HG02759 (cell line): ENCODE measurements at regions not wholly inside any gene's neighbourhood (a gene's known extent, or its start where the extent isn't known, plus 50 kb on each side); places are given as distances from the start of the nearest gene placed in this dataset.
"Not testable (repeated sequence)": the region's sequence is repeated elsewhere in the genome, so short reads cannot be mapped to it uniquely, and the experiment has no call there.

Experiments
- ATAC-seq: cut with Tn5 transposase; IDR thresholded peaks from one replicate; pipeline ENCODE4 v1.9.1; 2021; ENCODE audit warnings: mild to moderate bottlenecking, moderate library complexity; ENCODE audit not compliant: unreplicated experiment

GRCh38 chr2:223283771-223284170 lies 231.8 kb downstream of the KCNE4 start:
- ATAC-seq, result no peak

GRCh38 chr2:223285370-223286265 lies 233.6 kb downstream of the KCNE4 start:
- ATAC-seq, result no peak

GRCh38 chr2:223294756-223295155 lies 242.8 kb downstream of the KCNE4 start:
- ATAC-seq, result no peak

GRCh38 chr2:223297788-223298187 lies 245.8 kb downstream of the KCNE4 start:
- no peak for ATAC-seq

- not testable (repeated sequence) for ATAC-seq
These were observed 246.3 kb downstream of the KCNE4 start for GRCh38 chr2:223298329-223298728.

GRCh38 chr2:223300326-223300725 lies 248.3 kb downstream of the KCNE4 start:
- no peak for ATAC-seq

- peak; percentile 75 for ATAC-seq
These were observed 254.4 kb downstream of the KCNE4 start for GRCh38 chr2:223306371-223306770.

- ATAC-seq, result no peak
These were observed 260.1 kb downstream of the KCNE4 start for GRCh38 chr2:223311889-223312680.

GRCh38 chr2:223313101-223313500 lies 261.1 kb downstream of the KCNE4 start:
- no peak for ATAC-seq

- no peak for ATAC-seq
These were observed 262.8 kb downstream of the KCNE4 start for GRCh38 chr2:223314811-223315210.

GRCh38 chr2:223315813-223316212 lies 263.8 kb downstream of the KCNE4 start:
- ATAC-seq, result no peak

- ATAC-seq, result no peak
These were observed 264.4 kb downstream of the KCNE4 start for GRCh38 chr2:223316342-223316741.

GRCh38 chr2:223319601-223320000 lies 267.6 kb downstream of the KCNE4 start:
- no peak for ATAC-seq

GRCh38 chr2:223324402-223324801 lies 272.4 kb downstream of the KCNE4 start:
- no peak for ATAC-seq

- no peak for ATAC-seq
These were observed 273.6 kb downstream of the SCG2 start for GRCh38 chr2:223328578-223328977.

GRCh38 chr2:223330747-223331146 lies 271.4 kb downstream of the SCG2 start:
- ATAC-seq, result not testable (repeated sequence)

GRCh38 chr2:223338016-223338415 lies 264.1 kb downstream of the SCG2 start:
- no peak for ATAC-seq

GRCh38 chr2:223357076-223357475 lies 245.1 kb downstream of the SCG2 start:
- ATAC-seq, result no peak

GRCh38 chr2:223363085-223363484 lies 239.1 kb downstream of the SCG2 start:
- ATAC-seq, result no peak

- no peak for ATAC-seq
These were observed 236.9 kb downstream of the SCG2 start for GRCh38 chr2:223365158-223365679.

- ATAC-seq, result no peak
These were observed 235.6 kb downstream of the SCG2 start for GRCh38 chr2:223366566-223366965.

- ATAC-seq, result no peak
These were observed 233.7 kb downstream of the SCG2 start for GRCh38 chr2:223368481-223368880.
